PC-3 (cell line): ENCODE measurements at regions not wholly inside any gene's neighbourhood (a gene's known extent, or its start where the extent isn't known, plus 50 kb on each side); places are given as distances from the start of the nearest gene placed in this dataset.

ENCODE experiments used
- EZH2 ChIP-seq: fragments of 300-600 bp; sonication (generic); IDR thresholded peaks from one replicate; pipeline ENCODE4 v1.6.1; 2017; ENCODE audit warnings: antibody characterized with exemption, mild to moderate bottlenecking, low read length; ENCODE audit not compliant: unreplicated experiment
- EZH2phosphoT487 ChIP-seq: fragments of 300-600 bp; sonication (generic); IDR thresholded peaks from 2 replicates; pipeline ENCODE4 v1.6.1; 2018; ENCODE audit warnings: mild to moderate bottlenecking, antibody characterized with exemption, low read length, borderline replicate concordance
- TF ChIP-seq, protein P1 (sequence below): fragments of 300-600 bp; sonication (generic); conservative IDR thresholded peaks from 2 replicates; pipeline ENCODE4 v1.5.1; 2017; ENCODE audit warnings: antibody characterized with exemption, low read depth, mild to moderate bottlenecking, low read length

DNA sequence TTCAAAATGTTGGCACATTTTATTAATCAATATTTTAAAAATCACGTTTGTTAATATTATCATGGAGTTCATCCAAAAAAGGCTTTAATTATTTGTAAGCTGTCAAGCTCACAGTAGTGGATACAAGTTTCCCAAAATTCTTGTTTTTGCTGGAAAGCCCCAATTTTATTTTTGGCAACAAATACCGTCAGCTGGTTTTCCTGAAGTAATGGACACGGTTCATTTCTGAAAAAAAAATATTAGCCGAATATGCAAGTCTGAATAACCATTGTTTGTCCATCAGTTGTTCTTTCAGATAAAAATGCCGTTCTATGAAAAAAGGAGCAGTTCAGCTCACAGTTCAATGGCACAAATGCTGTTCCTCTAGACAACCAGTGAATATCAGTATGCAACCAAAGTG, 101.5 kb upstream of the RAI14 start:
- TF ChIP-seq EZH2, result no peak
- TF ChIP-seq, protein P1, sequence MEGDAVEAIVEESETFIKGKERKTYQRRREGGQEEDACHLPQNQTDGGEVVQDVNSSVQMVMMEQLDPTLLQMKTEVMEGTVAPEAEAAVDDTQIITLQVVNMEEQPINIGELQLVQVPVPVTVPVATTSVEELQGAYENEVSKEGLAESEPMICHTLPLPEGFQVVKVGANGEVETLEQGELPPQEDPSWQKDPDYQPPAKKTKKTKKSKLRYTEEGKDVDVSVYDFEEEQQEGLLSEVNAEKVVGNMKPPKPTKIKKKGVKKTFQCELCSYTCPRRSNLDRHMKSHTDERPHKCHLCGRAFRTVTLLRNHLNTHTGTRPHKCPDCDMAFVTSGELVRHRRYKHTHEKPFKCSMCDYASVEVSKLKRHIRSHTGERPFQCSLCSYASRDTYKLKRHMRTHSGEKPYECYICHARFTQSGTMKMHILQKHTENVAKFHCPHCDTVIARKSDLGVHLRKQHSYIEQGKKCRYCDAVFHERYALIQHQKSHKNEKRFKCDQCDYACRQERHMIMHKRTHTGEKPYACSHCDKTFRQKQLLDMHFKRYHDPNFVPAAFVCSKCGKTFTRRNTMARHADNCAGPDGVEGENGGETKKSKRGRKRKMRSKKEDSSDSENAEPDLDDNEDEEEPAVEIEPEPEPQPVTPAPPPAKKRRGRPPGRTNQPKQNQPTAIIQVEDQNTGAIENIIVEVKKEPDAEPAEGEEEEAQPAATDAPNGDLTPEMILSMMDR, result no peak
- TF ChIP-seq EZH2phosphoT487, result no peak
